ENCODE measurements at regions not wholly inside any gene's neighbourhood (a gene's known extent, or its start where the extent isn't known, plus 50 kb on each side); places are given as distances from the start of the nearest gene placed in this dataset.

- Histone ChIP-seq H3K4me2 (ENCODE audit: extremely low read depth, insufficient read depth, low read length) (no peak overlapping the region), H3K79me2 (ENCODE audit: control insufficient read depth, insufficient read depth, low read length) (no peaks in the 10 kb centered on the region), H3K9me3 (ENCODE audit: control insufficient read depth, insufficient read depth, low read depth, low read length) (no peaks in the 10 kb centered on the region), H4K20me1 (ENCODE audit: control insufficient read depth, extremely low read depth, insufficient read depth, low read length) (no peaks in the 10 kb centered on the region), H3K36me3 (ENCODE audit: control insufficient read depth, insufficient read depth, low read length) (no peaks in the 10 kb centered on the region), H3K27me3 (ENCODE audit: control insufficient read depth, insufficient read depth, low read length) (no peaks in the 10 kb centered on the region), H3K4me3 (replicated peaks in 1 of 4; ENCODE audit: control extremely low read depth in 1 of 4, insufficient read depth in 1 of 4, low read depth in 3 of 4, low read length in 4 of 4) (no peak overlapping the region), H3K9ac (ENCODE audit: insufficient read depth, low read length) (no peak overlapping the region), H3K4me1 (ENCODE audit: control insufficient read depth, extremely low read depth, insufficient read depth, low read length) (no peaks in the 10 kb centered on the region), H3K27ac (ENCODE audit: insufficient read depth, low read length) (no peak overlapping the region), H2AFZ (ENCODE audit: low read length) (no peak overlapping the region)
- no peak for DNase-seq (ENCODE audit: low read depth in 2 of 2)
- no peak for TF ChIP-seq EZH2 (IDR thresholded peaks at IDR 0.05; ENCODE audit: low read length, missing control alignments)
- TF ChIP-seq, protein P1, sequence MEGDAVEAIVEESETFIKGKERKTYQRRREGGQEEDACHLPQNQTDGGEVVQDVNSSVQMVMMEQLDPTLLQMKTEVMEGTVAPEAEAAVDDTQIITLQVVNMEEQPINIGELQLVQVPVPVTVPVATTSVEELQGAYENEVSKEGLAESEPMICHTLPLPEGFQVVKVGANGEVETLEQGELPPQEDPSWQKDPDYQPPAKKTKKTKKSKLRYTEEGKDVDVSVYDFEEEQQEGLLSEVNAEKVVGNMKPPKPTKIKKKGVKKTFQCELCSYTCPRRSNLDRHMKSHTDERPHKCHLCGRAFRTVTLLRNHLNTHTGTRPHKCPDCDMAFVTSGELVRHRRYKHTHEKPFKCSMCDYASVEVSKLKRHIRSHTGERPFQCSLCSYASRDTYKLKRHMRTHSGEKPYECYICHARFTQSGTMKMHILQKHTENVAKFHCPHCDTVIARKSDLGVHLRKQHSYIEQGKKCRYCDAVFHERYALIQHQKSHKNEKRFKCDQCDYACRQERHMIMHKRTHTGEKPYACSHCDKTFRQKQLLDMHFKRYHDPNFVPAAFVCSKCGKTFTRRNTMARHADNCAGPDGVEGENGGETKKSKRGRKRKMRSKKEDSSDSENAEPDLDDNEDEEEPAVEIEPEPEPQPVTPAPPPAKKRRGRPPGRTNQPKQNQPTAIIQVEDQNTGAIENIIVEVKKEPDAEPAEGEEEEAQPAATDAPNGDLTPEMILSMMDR (conservative IDR thresholded peaks at IDR 0.05 in 1 of 2, IDR thresholded peaks at IDR 0.05 in 1 of 2; ENCODE audit: low read depth in 1 of 2, low read length in 2 of 2), result no peak
Measured at GRCh38 chr6:23510778-23511510, 615.1 kb upstream of the NRSN1 start.

DNA sequence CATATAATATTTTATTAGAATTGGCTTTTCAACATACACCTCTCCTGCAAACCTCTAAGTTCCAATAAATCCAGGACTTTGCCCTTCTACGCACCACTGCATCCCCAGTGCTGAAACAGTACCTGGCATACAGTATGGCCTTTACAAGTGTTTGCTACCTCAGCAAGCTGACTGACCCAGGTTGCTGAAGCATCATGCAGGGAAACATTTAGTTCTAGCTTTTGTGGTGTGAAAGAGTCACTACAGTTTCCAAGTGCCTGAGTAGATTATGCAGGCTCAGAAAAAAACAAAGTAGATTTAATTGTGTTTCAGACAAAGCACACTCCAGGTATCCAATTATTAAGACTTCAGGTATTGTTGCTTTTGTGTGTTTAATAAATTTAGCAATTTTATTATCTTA lies 614.2 kb upstream of the NRSN1 start:
- DNase-seq (ENCODE audit: low read depth in 2 of 2), result no peak

GRCh38 chr6:23518294-23518693 lies 607.7 kb upstream of the NRSN1 start:
- Histone ChIP-seq H3K4me2 (ENCODE audit: extremely low read depth, insufficient read depth, low read length) (no peak overlapping the region), H3K4me1 (ENCODE audit: control insufficient read depth, extremely low read depth, insufficient read depth, low read length) (no peaks in the 10 kb centered on the region), H3K36me3 (ENCODE audit: control insufficient read depth, insufficient read depth, low read length) (no peaks in the 10 kb centered on the region), H4K20me1 (ENCODE audit: control insufficient read depth, extremely low read depth, insufficient read depth, low read length) (no peaks in the 10 kb centered on the region), H3K27me3 (ENCODE audit: control insufficient read depth, insufficient read depth, low read length) (no peaks in the 10 kb centered on the region), H2AFZ (ENCODE audit: low read length) (no peak overlapping the region), H3K27ac (ENCODE audit: insufficient read depth, low read length) (no peak overlapping the region), H3K4me3 (replicated peaks in 1 of 4; ENCODE audit: control extremely low read depth in 1 of 4, insufficient read depth in 1 of 4, low read depth in 3 of 4, low read length in 4 of 4) (no peak overlapping the region), H3K79me2 (ENCODE audit: control insufficient read depth, insufficient read depth, low read length) (no peaks in the 10 kb centered on the region), H3K9ac (ENCODE audit: insufficient read depth, low read length) (no peak overlapping the region), H3K9me3 (ENCODE audit: control insufficient read depth, insufficient read depth, low read depth, low read length) (no peaks in the 10 kb centered on the region)
- TF ChIP-seq EZH2 (IDR thresholded peaks at IDR 0.05; ENCODE audit: low read length, missing control alignments), result no peak
- no peak for DNase-seq (ENCODE audit: low read depth in 2 of 2)

More for the DNA sequence above, 614.2 kb upstream of the NRSN1 start:
- Histone ChIP-seq H3K36me3 (ENCODE audit: control insufficient read depth, insufficient read depth, low read length) (no peaks in the 10 kb centered on the region), H3K9me3 (ENCODE audit: control insufficient read depth, insufficient read depth, low read depth, low read length) (no peaks in the 10 kb centered on the region), H4K20me1 (ENCODE audit: control insufficient read depth, extremely low read depth, insufficient read depth, low read length) (no peaks in the 10 kb centered on the region), H2AFZ (ENCODE audit: low read length) (no peak overlapping the region), H3K4me1 (ENCODE audit: control insufficient read depth, extremely low read depth, insufficient read depth, low read length) (no peaks in the 10 kb centered on the region), H3K27ac (ENCODE audit: insufficient read depth, low read length) (no peak overlapping the region), H3K79me2 (ENCODE audit: control insufficient read depth, insufficient read depth, low read length) (no peaks in the 10 kb centered on the region), H3K4me2 (ENCODE audit: extremely low read depth, insufficient read depth, low read length) (no peak overlapping the region), H3K4me3 (replicated peaks in 1 of 4; ENCODE audit: control extremely low read depth in 1 of 4, insufficient read depth in 1 of 4, low read depth in 3 of 4, low read length in 4 of 4) (no peak overlapping the region), H3K27me3 (ENCODE audit: control insufficient read depth, insufficient read depth, low read length) (no peaks in the 10 kb centered on the region), H3K9ac (ENCODE audit: insufficient read depth, low read length) (no peak overlapping the region)
- TF ChIP-seq, protein P1 (conservative IDR thresholded peaks at IDR 0.05 in 1 of 2, IDR thresholded peaks at IDR 0.05 in 1 of 2; ENCODE audit: low read depth in 1 of 2, low read length in 2 of 2), result no peak
- TF ChIP-seq EZH2 (IDR thresholded peaks at IDR 0.05; ENCODE audit: low read length, missing control alignments), result no peak
